Muscle of arm (tissue), 1 donor: ENCODE measurements at regions not wholly inside any gene's neighbourhood (a gene's known extent, or its start where the extent isn't known, plus 50 kb on each side); places are given as distances from the start of the nearest gene placed in this dataset.

Experiments used
- DNase-seq: peaks from one replicate; pipeline ENCODE4 v3.0.0-alpha.2; 2013

GRCh38 chr18:22673182-22673862 lies 255.6 kb upstream of the CTAGE1 start:
- DNase-seq: no peak

- no peak for DNase-seq
These were observed 256.6 kb upstream of the CTAGE1 start for GRCh38 chr18:22674272-22674671.

- no peak for DNase-seq
These were observed 257.3 kb upstream of the CTAGE1 start for GRCh38 chr18:22675006-22675405.

- DNase-seq: no peak
These were observed 256.7 kb upstream of the RBBP8 start for GRCh38 chr18:22676423-22676822.

GRCh38 chr18:22678486-22678885 lies 254.6 kb upstream of the RBBP8 start:
- no peak for DNase-seq

- no peak for DNase-seq
These were observed 252.2 kb upstream of the RBBP8 start for GRCh38 chr18:22680944-22681343.

- DNase-seq: no peak
These were observed 251.2 kb upstream of the RBBP8 start for GRCh38 chr18:22681908-22682307.

- DNase-seq: no peak
These were observed 250.4 kb upstream of the RBBP8 start for GRCh38 chr18:22682720-22683119.

GRCh38 chr18:22683196-22683676 lies 249.9 kb upstream of the RBBP8 start:
- peak; percentile 75 for DNase-seq

GRCh38 chr18:22683786-22684185 lies 249.3 kb upstream of the RBBP8 start:
- no peak for DNase-seq

GRCh38 chr18:22684268-22684667 lies 248.9 kb upstream of the RBBP8 start:
- DNase-seq: no peak

GRCh38 chr18:22685788-22686187 lies 247.3 kb upstream of the RBBP8 start:
- no peak for DNase-seq

GRCh38 chr18:22687892-22688680 lies 245.0 kb upstream of the RBBP8 start:
- DNase-seq: no peak

- DNase-seq: no peak
These were observed 244.1 kb upstream of the RBBP8 start for GRCh38 chr18:22688877-22689496.

GRCh38 chr18:22689712-22690111 lies 243.4 kb upstream of the RBBP8 start:
- no peak for DNase-seq

GRCh38 chr18:22690556-22690955 lies 242.6 kb upstream of the RBBP8 start:
- no peak for DNase-seq

- no peak for DNase-seq
These were observed 241.0 kb upstream of the RBBP8 start for GRCh38 chr18:22691946-22692710.

- no peak for DNase-seq
These were observed 238.2 kb upstream of the RBBP8 start for GRCh38 chr18:22694954-22695353.

GRCh38 chr18:22695674-22696073 lies 237.5 kb upstream of the RBBP8 start:
- DNase-seq: no peak

GRCh38 chr18:22697561-22697960 lies 235.6 kb upstream of the RBBP8 start:
- no peak for DNase-seq

GRCh38 chr18:22698711-22699110 lies 234.4 kb upstream of the RBBP8 start:
- no peak for DNase-seq

- DNase-seq: no peak
These were observed 233.5 kb upstream of the RBBP8 start for GRCh38 chr18:22699629-22700028.
